SK-N-MC (cell line): ENCODE measurements at regions not wholly inside any gene's neighbourhood (a gene's known extent, or its start where the extent isn't known, plus 50 kb on each side); places are given as distances from the start of the nearest gene placed in this dataset.

ENCODE experiments used
- DNase-seq: peaks from one replicate; pipeline ENCODE4 v3.0.0-alpha.2; 2011; ENCODE audit warnings: low read depth, low spot score
- H3K27ac ChIP-seq: fragments of 200-600 bp; sonication (generic); 2 replicates; pipeline ENCODE4 v1.5.1; 2016; ENCODE audit warnings: mixed run types
- H3K36me3 ChIP-seq: fragments of 200-600 bp; sonication (generic); 2 replicates; pipeline ENCODE4 v1.6.1; 2017; ENCODE audit warnings: antibody characterized with exemption, low read length, mixed read lengths; ENCODE audit not compliant: insufficient read depth
- H3K4me3 ChIP-seq: fragments of 200-600 bp; sonication (generic); 2 replicates; pipeline ENCODE4 v1.5.1; 2016
- H3K9ac ChIP-seq: fragments of 200-600 bp; sonication (generic); 2 replicates; pipeline ENCODE4 v1.8.0; 2017; ENCODE audit warnings: mixed run types, mixed read lengths; ENCODE audit not compliant: insufficient read length
- H3K9me3 ChIP-seq: fragments of 200-600 bp; sonication (generic); 2 replicates; pipeline ENCODE4 v1.6.1; 2017; ENCODE audit warnings: low read depth, mild to moderate bottlenecking, antibody characterized with exemption, low read length, moderate library complexity, mixed read lengths
- EZH2 ChIP-seq: fragments of 200-600 bp; sonication (generic); IDR thresholded peaks from one replicate; pipeline ENCODE4 v1.6.1; 2017; ENCODE audit warnings: antibody characterized with exemption
- FOXP2 ChIP-seq: optimal IDR thresholded peaks from 2 replicates; pipeline ENCODE3; 2011; ENCODE audit warnings: mild to moderate bottlenecking, moderate library complexity; ENCODE audit not compliant: insufficient read depth; ENCODE audit errors: extremely low read length, control extremely low read depth
- POLR2AphosphoS5 ChIP-seq: IDR thresholded peaks from 2 replicates; pipeline ENCODE4 v1.6.1; 2012; ENCODE audit warnings: mild to moderate bottlenecking, low read depth, low read length, borderline replicate concordance

GRCh38 chr18:78207942-78208341, 771.7 kb upstream of the SALL3 start:
- Histone ChIP-seq H3K9ac (no peak overlapping the region), H3K36me3 (no peaks in the 10 kb centered on the region), H3K4me3 (no peak overlapping the region), H3K27ac (no peak overlapping the region), H3K9me3 (no peaks in the 10 kb centered on the region)
- TF ChIP-seq EZH2 (no peak), POLR2AphosphoS5 (no peak), FOXP2 (no peak)
- no peak for DNase-seq

- TF ChIP-seq POLR2AphosphoS5 (no peak), EZH2 (no peak), FOXP2 (no peak)
- H3K9ac ChIP-seq = no peak overlapping the region
- H3K27ac ChIP-seq = no peak overlapping the region
Observed at GRCh38 chr18:78208461-78208860, 771.2 kb upstream of the SALL3 start.

GRCh38 chr18:78213361-78213994, 766.1 kb upstream of the SALL3 start:
- TF ChIP-seq POLR2AphosphoS5 (no peak), FOXP2 (no peak), EZH2 (no peak)
- Histone ChIP-seq H3K4me3 (no peak overlapping the region), H3K27ac (no peak overlapping the region), H3K9me3 (no peaks in the 10 kb centered on the region), H3K36me3 (no peaks in the 10 kb centered on the region), H3K9ac (no peak overlapping the region)
- DNase-seq = no peak

More at GRCh38 chr18:78208461-78208860, 771.2 kb upstream of the SALL3 start:
- H3K36me3 ChIP-seq = no peaks in the 10 kb centered on the region
- no peaks in the 10 kb centered on the region for H3K9me3 ChIP-seq
- no peak overlapping the region for H3K4me3 ChIP-seq
- DNase-seq = no peak

GRCh38 chr18:78221496-78221895, 758.1 kb upstream of the SALL3 start:
- TF ChIP-seq FOXP2 (no peak), EZH2 (no peak), POLR2AphosphoS5 (no peak)
- H3K27ac ChIP-seq = no peak overlapping the region
- H3K9me3 ChIP-seq = no peaks in the 10 kb centered on the region
- H3K4me3 ChIP-seq = no peak overlapping the region
- DNase-seq = no peak
- H3K9ac ChIP-seq = no peak overlapping the region
- H3K36me3 ChIP-seq = no peaks in the 10 kb centered on the region

- Histone ChIP-seq H3K36me3 (no peaks in the 10 kb centered on the region), H3K4me3 (no peak overlapping the region), H3K9ac (no peak overlapping the region), H3K9me3 (no peaks in the 10 kb centered on the region), H3K27ac (no peak overlapping the region)
- DNase-seq = no peak
- TF ChIP-seq EZH2 (no peak), POLR2AphosphoS5 (no peak), FOXP2 (no peak)
Observed at GRCh38 chr18:78228974-78229373, 750.6 kb upstream of the SALL3 start.

- Histone ChIP-seq H3K9me3 (no peaks in the 10 kb centered on the region), H3K4me3 (no peak overlapping the region), H3K36me3 (no peaks in the 10 kb centered on the region), H3K27ac (no peak overlapping the region), H3K9ac (no peak overlapping the region)
- no peak for DNase-seq
- TF ChIP-seq POLR2AphosphoS5 (no peak), FOXP2 (no peak), EZH2 (no peak)
Observed at GRCh38 chr18:78230911-78231310, 748.7 kb upstream of the SALL3 start.

GRCh38 chr18:78232196-78232595, 747.4 kb upstream of the SALL3 start:
- TF ChIP-seq FOXP2 (no peak), POLR2AphosphoS5 (no peak), EZH2 (no peak)
- Histone ChIP-seq H3K9me3 (no peaks in the 10 kb centered on the region), H3K9ac (no peak overlapping the region), H3K4me3 (no peak overlapping the region), H3K36me3 (no peaks in the 10 kb centered on the region), H3K27ac (no peak overlapping the region)
- DNase-seq = no peak

GRCh38 chr18:78237864-78238263, 741.8 kb upstream of the SALL3 start:
- TF ChIP-seq POLR2AphosphoS5 = no peak

More at GRCh38 chr18:78237864-78238263, 741.8 kb upstream of the SALL3 start:
- H3K36me3 ChIP-seq = no peaks in the 10 kb centered on the region
- no peak overlapping the region for H3K4me3 ChIP-seq
- no peaks in the 10 kb centered on the region for H3K9me3 ChIP-seq
- DNase-seq = no peak
- H3K9ac ChIP-seq = no peak overlapping the region
- H3K27ac ChIP-seq = no peak overlapping the region
